Ovary (tissue), 7 donors: ENCODE measurements at regions not wholly inside any gene's neighbourhood (a gene's known extent, or its start where the extent isn't known, plus 50 kb on each side); places are given as distances from the start of the nearest gene placed in this dataset.
"Not testable (repeated sequence)": the region's sequence is repeated elsewhere in the genome, so short reads cannot be mapped to it uniquely, and the experiment has no call there.

Source experiments
- DNase-seq, 5 donors: peaks; one replicate each; pipeline ENCODE4 v3.0.0-alpha.2; 2019 to 2020
- H3K27ac ChIP-seq, 2 donors: fragments of 200-600 bp; one replicate each; pipeline versions ENCODE4 v1.5.1 to v1.8.0; 2019 to 2022
- H3K27me3 ChIP-seq: fragments of 200-600 bp; one replicate; pipeline ENCODE4 v1.8.0; 2022
- H3K36me3 ChIP-seq: fragments of 200-600 bp; sonication (generic); one replicate; pipeline ENCODE4 v1.5.1; 2019
- H3K4me1 ChIP-seq: one replicate; pipeline ENCODE4 v1.8.1; 2013; ENCODE audit warnings: mild to moderate bottlenecking, moderate library complexity; ENCODE audit not compliant: insufficient read depth
- H3K4me3 ChIP-seq: fragments of 200-600 bp; sonication (generic); one replicate; pipeline ENCODE4 v1.5.1; 2017
- H3K9me3 ChIP-seq, 2 donors: fragments of 200-600 bp in 1 of 2; sonication (generic) in 1 of 2; one replicate each; pipeline versions ENCODE4 v1.5.1 to v1.8.1; 2013 to 2019; ENCODE audit warnings: mild to moderate bottlenecking in 1 of 2, moderate library complexity in 1 of 2
- EP300 ChIP-seq: sonication (generic); formaldehyde crosslinking; IDR thresholded peaks from one replicate; pipeline ENCODE4 v1.6.1; 2017; ENCODE audit warnings: antibody characterized with exemption
- POLR2A ChIP-seq: fragments of 450-650 bp; IDR thresholded peaks from one replicate; pipeline ENCODE4 v1.6.1; 2017; ENCODE audit warnings: antibody characterized with exemption, mild to moderate bottlenecking, moderate library complexity
- WGBS, 3 donors: extraction: QIAGEN DNeasy Blood & Tissue Kit in 1 of 3; methylation state at CpG; one replicate each; pipeline versions ENCODE4 v1.1.5 to v1.1.7; 2013 to 2017; 5-methylcytosine and 5-hydroxymethylcytosine counted together
- intact Hi-C, 4 donors: fragments of 100-400 bp; cut with DNase I; formaldehyde crosslinking; loops; one replicate each; pipeline versions ENCODE4 v1.11.0 to v1.15.1; 2022 to 2023
- TF ChIP-seq, protein P1 (sequence below), 3 donors: fragments of 450-650 bp in 2 of 3; fragments of 200-600 bp in 1 of 3; IDR thresholded peaks; one replicate each; pipeline versions ENCODE4 v1.5.1 to v1.8.0; 2016 to 2022; ENCODE audit warnings: antibody characterized with exemption in 3 of 3, mild to moderate bottlenecking in 1 of 3
- donor health status: DM: no; HTN: no; CAD: no; lungs with moderate emphysema.
- donor health status: DM: no; HTN: no; CAD: no.
- donor health status: Bipolar disorder and iron deficiency.
- donor health status: DM: no; HTN: no; CAD: no.
- donor health status: DM: yes; HTN: yes; CAD: no.

DNA sequence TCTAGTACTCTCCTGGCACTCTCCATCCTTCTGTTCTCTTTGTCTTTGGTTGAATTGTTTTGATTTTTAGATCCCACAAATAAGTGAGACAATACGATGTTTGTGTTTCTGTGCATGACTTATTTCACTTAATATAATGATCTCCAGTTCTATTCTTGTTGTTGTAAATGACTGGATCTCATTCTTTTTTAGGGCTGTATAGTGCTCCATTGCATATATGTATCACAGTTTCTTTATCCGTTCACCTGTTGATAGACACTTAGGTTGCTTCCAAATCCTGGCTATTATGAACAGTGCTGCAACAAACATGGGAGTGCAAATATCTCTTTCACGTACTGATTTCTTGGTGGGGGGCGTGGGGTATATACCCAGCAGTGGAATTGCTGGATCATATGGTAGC, 245.0 kb downstream of the ADCYAP1 start:
- TF ChIP-seq POLR2A (no peak), EP300 (no peak)
- TF ChIP-seq, protein P1, sequence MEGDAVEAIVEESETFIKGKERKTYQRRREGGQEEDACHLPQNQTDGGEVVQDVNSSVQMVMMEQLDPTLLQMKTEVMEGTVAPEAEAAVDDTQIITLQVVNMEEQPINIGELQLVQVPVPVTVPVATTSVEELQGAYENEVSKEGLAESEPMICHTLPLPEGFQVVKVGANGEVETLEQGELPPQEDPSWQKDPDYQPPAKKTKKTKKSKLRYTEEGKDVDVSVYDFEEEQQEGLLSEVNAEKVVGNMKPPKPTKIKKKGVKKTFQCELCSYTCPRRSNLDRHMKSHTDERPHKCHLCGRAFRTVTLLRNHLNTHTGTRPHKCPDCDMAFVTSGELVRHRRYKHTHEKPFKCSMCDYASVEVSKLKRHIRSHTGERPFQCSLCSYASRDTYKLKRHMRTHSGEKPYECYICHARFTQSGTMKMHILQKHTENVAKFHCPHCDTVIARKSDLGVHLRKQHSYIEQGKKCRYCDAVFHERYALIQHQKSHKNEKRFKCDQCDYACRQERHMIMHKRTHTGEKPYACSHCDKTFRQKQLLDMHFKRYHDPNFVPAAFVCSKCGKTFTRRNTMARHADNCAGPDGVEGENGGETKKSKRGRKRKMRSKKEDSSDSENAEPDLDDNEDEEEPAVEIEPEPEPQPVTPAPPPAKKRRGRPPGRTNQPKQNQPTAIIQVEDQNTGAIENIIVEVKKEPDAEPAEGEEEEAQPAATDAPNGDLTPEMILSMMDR (IDR thresholded peaks at IDR 0.05), result no peak
- Histone ChIP-seq H3K4me1 (no peaks in the 10 kb centered on the region), H3K4me3 (no peak overlapping the region), H3K27ac (no peak overlapping the region), H3K36me3 (no peaks in the 10 kb centered on the region), H3K9me3 (no peaks in the 10 kb centered on the region), H3K27me3 (no peaks in the 10 kb centered on the region)
- intact Hi-C loops, result no loop called here
- 89 to 93% (median 89%) methylated on average over 4 of the region's 4 CpGs for WGBS, 3 donors
- DNase-seq, result no peak

DNA sequence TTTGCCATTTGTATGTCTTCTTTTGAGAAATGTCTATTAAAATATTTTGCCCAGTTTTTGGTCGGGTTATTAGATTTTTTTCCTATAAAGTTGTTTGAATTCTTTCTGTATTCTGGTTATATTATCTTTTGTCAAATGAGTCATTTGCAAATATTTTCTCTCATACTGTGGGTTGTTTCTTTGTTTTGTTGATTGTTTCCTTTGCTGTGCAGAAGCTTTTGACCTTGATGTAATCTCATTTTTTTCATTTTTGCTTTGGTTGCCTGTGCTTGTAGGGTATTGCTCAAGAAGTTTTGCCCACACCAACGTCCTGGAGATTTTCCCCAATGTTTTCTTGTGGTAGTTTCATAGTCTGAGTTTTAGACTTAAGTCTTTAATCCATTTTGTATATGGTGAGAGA, 245.7 kb downstream of the ADCYAP1 start:
- Histone ChIP-seq H3K27ac (no peak overlapping the region), H3K4me3 (no peak overlapping the region), H3K27me3 (no peaks in the 10 kb centered on the region), H3K36me3 (no peaks in the 10 kb centered on the region), H3K4me1 (no peaks in the 10 kb centered on the region), H3K9me3 (no peaks in the 10 kb centered on the region)
- TF ChIP-seq EP300 (no peak), POLR2A (no peak)
- TF ChIP-seq, protein P1 (IDR thresholded peaks at IDR 0.05), result no peak
- WGBS, 3 donors, result 21 to 30% (median 22%) methylated on average over 2 of the region's 2 CpGs
- intact Hi-C loops, result no loop called here
- no peak for DNase-seq

DNA sequence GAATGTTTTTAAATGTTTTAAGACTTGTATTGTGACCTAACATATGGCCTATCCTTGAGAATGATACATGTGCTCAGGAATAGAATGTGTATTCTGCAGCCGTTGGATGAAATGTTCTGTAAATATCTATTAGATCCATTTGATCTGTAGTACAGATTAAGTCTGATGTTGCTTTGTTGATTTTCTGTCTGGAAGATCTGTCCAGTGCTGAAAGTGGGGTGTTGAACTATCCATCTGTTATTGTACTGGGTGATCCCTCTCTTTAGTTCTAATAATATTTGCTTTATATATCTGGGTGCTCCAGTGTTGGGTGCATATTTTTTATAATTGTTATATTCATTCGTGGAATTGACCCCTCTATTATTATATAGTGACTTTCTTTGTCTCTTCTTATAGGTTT, 248.3 kb downstream of the ADCYAP1 start:
- DNase-seq, H3K4me1 ChIP-seq, H3K27ac ChIP-seq, H3K27me3 ChIP-seq, intact Hi-C loops, H3K9me3 ChIP-seq, H3K36me3 ChIP-seq, H3K4me3 ChIP-seq: not testable (repeated sequence)
- WGBS, 3 donors, result 50 to 69% (median 54%) methylated on average over 2 of the region's 2 CpGs

GRCh38 chr18:1173593-1173992, 268.9 kb downstream of the ADCYAP1 start:
- H3K9me3 ChIP-seq, result no peaks in the 10 kb centered on the region
- no peak for DNase-seq
- H3K4me1 ChIP-seq, result no peaks in the 10 kb centered on the region
- WGBS, 3 donors, result 68 to 78% (median 73%) methylated on average over 4 of the region's 4 CpGs
- intact Hi-C loops, result loop anchor here in 1 of 4 donors (10.0 kb wide), 1 partner anchor 59 kb away; no protein-coding TSS in a partner anchor
- TF ChIP-seq, protein P1 (IDR thresholded peaks at IDR 0.05), result no peak
- TF ChIP-seq POLR2A (no peak), EP300 (no peak)
- H3K4me3 ChIP-seq, result no peak overlapping the region
- no peaks in the 10 kb centered on the region for H3K36me3 ChIP-seq
- H3K27ac ChIP-seq, result no peak overlapping the region
- H3K27me3 ChIP-seq, result no peaks in the 10 kb centered on the region

- Histone ChIP-seq H3K27ac (no peak overlapping the region), H3K4me1 (no peaks in the 10 kb centered on the region), H3K9me3 (no peaks in the 10 kb centered on the region), H3K4me3 (no peak overlapping the region), H3K27me3 (no peaks in the 10 kb centered on the region), H3K36me3 (no peaks in the 10 kb centered on the region)
- DNase-seq, result no peak
- TF ChIP-seq EP300 (no peak), POLR2A (no peak)
- TF ChIP-seq, protein P1 (IDR thresholded peaks at IDR 0.05), result no peak
- intact Hi-C loops, result loop anchor here in 1 of 4 donors (10.0 kb wide), 1 partner anchor 62 kb away; no protein-coding TSS in a partner anchor
Observed at GRCh38 chr18:1177232-1177631, 272.6 kb downstream of the ADCYAP1 start.
